Muscle of arm (tissue), 1 donor: ENCODE measurements at regions not wholly inside any gene's neighbourhood (a gene's known extent, or its start where the extent isn't known, plus 50 kb on each side); places are given as distances from the start of the nearest gene placed in this dataset.

Source experiments
- DNase-seq: peaks from one replicate; pipeline ENCODE4 v3.0.0-alpha.2; 2013

DNA sequence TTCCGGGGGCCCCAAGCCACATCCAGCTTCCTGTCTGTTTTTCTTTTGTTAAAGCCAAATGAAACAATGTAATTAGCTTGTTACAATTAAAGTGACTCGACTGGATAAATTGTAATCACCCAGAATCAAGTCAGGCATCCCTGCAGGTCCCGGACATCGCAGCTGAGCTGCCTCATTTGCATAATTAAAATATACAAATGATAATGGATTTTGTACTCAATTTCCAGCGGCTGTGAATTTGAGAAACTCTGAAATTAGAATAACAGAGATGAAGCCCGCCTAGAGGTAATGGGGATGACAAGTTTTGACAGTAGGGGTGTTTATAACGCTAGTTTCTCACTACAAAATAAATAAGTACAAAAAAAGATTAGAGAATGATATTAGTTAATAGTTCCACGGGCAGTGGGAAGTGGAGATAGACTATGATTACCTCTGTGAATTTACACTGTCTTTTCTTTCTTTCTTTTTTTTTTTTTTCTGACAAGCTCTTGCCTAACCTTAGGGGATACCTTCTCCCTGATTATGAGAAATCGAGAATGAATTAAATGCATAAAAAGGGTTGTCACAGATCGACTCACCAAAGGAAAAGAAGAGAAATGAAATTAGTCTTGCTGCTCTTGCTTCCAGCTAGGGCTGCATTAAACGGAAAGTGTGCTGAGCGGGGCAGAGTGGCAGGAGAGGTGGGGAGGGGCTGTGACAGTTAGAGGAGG is 82.6 kb upstream of the SKOR2 start:
- no peak for DNase-seq

DNA sequence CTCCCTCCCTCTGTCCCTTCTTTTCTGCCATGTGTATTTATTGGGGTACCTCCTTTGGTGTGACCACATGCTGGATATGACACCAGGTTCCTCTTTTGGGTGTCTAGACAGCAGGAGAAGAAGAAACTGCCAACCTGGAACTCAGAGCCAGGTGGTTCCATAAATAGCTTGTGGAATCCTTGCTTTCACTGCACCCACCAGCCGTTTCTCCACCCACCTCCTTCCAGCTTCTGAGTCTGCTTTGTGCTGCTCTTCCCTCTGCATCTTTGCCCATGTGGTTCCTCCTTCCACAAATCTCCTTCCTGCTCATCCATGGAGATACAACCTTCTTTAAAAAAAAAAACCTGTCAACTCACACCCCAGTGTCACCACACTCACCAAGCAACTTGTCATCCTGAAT is 80.2 kb upstream of the SKOR2 start:
- DNase-seq, result no peak

DNA sequence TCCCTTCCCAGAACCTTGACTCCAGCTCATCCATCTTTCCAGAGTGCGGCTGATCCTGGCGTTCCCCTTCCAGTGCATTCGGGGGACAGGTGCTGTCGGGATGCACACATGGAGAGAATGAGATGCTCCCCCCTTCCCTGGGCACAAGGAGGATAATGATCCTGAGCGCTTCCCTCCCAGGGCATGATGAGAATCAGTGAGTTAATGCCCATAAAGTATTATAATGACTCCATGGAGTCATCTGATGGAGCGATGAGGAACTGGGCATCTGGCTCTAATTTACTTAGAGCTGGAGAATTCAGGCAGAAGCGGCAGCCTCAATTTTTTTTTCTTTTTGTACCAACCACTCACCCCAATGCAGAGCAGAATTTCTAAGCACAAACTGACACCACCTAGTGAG is 79.6 kb upstream of the SKOR2 start:
- no peak for DNase-seq

DNA sequence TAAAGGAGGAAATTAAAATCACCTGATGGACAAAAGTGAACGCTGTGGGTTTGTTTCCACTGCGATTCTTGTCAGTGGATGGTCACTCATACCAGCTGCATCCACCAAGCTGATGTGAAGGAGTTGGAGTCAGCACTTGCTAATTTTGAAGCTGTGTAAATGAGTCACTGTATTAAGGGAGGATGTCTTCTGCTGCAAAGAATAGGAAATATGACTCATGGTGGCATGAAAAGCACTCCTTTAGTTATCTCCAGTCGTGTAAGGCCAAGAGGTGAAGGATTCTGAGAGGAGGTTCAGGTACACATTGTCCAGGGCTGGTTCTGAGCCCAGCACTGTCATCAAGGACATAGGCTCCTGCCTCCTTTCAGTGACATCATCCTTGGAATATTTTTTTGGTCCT is 71.7 kb upstream of the SKOR2 start:
- DNase-seq, result no peak

DNA sequence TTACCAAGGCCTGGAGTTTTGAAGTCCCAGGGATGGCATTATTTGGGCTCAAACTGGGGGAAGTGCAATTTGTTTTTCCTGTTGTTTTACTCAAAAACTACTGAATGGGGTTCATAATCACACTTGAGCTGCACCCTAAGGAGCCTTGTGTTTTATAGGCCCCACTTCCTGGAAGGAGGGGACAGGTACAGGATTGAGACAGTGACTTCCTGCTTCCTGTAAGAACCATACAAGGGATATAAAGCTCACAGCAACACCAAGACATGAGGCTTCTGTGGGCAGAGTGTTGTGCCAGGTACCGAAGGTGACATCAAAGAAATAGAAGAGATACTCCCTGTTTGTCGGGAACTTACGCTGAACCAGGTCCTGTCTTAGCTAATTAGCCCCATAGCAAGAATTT is 70.4 kb upstream of the SKOR2 start:
- DNase-seq, result no peak

DNA sequence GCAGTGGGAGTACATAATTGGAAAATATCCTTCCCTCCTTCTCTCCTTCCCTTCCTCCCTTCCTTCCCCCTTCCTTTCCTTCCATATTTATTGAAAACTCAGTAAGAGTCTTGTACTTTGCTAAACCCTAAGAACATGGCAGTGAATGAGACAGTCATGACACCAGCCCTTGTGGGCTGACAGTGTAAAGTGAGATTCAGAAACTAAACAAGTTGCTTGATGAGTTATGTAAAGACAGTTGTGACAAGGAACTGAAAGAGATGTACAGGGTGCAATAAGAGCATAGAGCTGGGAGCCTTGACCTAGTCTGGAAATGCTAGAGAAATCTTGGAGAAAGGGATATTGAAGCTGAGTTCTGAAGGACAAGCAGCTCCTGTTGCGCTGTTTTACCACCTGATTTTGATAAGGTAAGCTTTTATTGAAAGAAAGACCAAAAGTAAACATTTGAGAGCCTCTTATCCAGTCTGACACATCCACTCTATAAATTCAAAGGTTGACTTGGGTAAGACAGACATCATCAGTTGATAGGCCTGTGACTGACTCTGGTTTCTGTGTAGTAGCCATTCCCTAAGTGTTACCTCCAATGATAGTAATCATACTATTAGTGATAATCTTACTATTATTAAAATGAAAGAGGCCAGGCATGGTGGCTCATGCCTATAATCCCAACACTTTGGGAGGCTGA is 66.5 kb upstream of the SKOR2 start:
- no peak for DNase-seq

DNA sequence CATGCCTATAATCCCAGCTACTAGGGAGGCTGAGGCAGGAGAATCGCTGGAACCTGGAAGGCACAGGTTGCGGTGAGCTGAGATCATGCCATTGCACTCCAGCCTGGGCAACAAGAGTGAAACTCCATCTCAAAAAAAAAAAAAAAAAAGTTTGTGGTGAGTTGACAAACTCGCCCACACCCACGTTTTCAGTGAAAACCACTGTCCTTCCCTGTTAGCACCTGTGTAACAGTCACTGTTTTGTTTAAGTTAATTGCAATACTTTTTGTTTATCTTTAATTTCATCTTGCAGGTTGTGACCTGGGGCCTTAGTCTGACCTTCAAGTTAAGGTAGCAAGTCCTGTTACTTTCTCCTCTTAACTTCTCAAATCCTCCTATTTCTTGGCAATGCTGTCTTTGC is 65.5 kb upstream of the SKOR2 start:
- no peak for DNase-seq

DNA sequence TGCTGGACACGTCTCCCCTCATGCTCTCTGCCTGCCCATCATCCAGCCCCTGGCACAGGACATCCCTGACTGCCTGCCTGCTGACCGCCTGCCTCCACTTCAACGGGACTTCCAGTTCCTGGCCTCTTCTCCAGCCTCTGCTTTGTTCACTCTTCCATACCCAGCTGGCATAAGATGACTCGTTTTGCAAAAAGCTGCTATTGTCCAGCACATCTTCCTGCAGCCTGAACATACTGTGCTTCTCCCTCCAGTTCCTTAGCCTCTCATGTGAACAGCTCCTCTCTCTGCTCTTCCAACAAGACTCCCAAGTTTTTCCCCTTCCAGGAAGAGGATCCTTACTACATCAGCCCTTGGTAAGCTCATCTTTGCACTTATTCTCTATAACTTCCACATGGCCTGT is 62.4 kb upstream of the SKOR2 start:
- peak; percentile 7 for DNase-seq

DNA sequence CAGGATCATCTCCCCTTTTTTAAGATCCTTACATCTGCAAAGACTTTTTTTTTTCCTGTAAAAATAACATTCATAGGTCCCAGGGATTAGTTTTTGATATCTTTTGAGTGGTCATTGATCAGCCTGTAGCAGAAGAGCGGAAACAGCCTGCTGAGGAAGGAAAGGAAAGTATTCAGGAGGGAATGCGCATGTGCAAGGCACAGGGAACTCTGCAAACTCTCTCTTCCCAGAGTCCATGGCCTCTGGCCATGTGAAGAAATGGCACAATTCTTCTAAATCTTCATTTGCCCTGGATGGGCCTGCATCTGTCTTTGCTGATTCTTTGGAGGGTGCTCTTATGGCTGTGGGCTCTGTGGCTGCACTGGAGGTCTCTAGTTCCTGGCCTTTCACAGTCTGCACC is 60.1 kb upstream of the SKOR2 start:
- DNase-seq, result no peak
